ENCODE measurements at regions not wholly inside any gene's neighbourhood (a gene's known extent, or its start where the extent isn't known, plus 50 kb on each side); places are given as distances from the start of the nearest gene placed in this dataset.

GRCh38 chr2:45195916-45196315 is 186.7 kb upstream of the SIX2 start:
- TF ChIP-seq, protein P1, sequence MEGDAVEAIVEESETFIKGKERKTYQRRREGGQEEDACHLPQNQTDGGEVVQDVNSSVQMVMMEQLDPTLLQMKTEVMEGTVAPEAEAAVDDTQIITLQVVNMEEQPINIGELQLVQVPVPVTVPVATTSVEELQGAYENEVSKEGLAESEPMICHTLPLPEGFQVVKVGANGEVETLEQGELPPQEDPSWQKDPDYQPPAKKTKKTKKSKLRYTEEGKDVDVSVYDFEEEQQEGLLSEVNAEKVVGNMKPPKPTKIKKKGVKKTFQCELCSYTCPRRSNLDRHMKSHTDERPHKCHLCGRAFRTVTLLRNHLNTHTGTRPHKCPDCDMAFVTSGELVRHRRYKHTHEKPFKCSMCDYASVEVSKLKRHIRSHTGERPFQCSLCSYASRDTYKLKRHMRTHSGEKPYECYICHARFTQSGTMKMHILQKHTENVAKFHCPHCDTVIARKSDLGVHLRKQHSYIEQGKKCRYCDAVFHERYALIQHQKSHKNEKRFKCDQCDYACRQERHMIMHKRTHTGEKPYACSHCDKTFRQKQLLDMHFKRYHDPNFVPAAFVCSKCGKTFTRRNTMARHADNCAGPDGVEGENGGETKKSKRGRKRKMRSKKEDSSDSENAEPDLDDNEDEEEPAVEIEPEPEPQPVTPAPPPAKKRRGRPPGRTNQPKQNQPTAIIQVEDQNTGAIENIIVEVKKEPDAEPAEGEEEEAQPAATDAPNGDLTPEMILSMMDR (IDR thresholded peaks at IDR 0.05) = no peak
- no peak for TF ChIP-seq EP300 (IDR thresholded peaks at IDR 0.05)
- TF ChIP-seq POLR2A (IDR thresholded peaks at IDR 0.05) = no peak

Measured in tibial nerve (tissue), 4 donors.